Calu3 (cell line): ENCODE measurements at regions not wholly inside any gene's neighbourhood (a gene's known extent, or its start where the extent isn't known, plus 50 kb on each side); places are given as distances from the start of the nearest gene placed in this dataset.

Experiments used
- BruUV-seq: library from RNA; stranded (reverse); fragments of 400-500 nt; replicated peaks from 2 replicates; lab custom pipeline; 2021; lab: Mats Ljungman, UMichigan
- CTCF ChIA-PET: fragments of 300-600 bp; sonication (Branson Sonifier 250); formaldehyde crosslinking; loops from one replicate; lab custom pipeline; 2022; ENCODE audit warnings: antibody characterized with exemption; lab: Charles Lee
- DNase-seq: peaks from one replicate; pipeline ENCODE4 v3.0.0; 2022
- H3K27ac Mint-ChIP-seq: one replicate; pipeline ENCODE4 v1.8.0; 2022; ENCODE audit warnings: mixed read lengths; ENCODE audit not compliant: unreplicated experiment
- H3K27me3 Mint-ChIP-seq: one replicate; pipeline ENCODE4 v1.8.0; 2022; ENCODE audit warnings: mixed read lengths; ENCODE audit not compliant: unreplicated experiment
- H3K36me3 Mint-ChIP-seq: one replicate; pipeline ENCODE4 v1.8.0; 2022; ENCODE audit warnings: mild to moderate bottlenecking, moderate library complexity, mixed read lengths; ENCODE audit not compliant: insufficient read depth, unreplicated experiment
- H3K4me1 Mint-ChIP-seq: one replicate; pipeline ENCODE4 v1.8.0; 2022; ENCODE audit warnings: mild to moderate bottlenecking, low read depth, mixed read lengths; ENCODE audit not compliant: unreplicated experiment
- H3K4me3 Mint-ChIP-seq: one replicate; pipeline ENCODE4 v1.8.0; 2022; ENCODE audit warnings: mild to moderate bottlenecking, low read depth, moderate library complexity, mixed read lengths; ENCODE audit not compliant: unreplicated experiment
- H3K9me3 Mint-ChIP-seq: one replicate; pipeline ENCODE4 v1.8.0; 2022; ENCODE audit warnings: low read depth, mixed read lengths; ENCODE audit not compliant: unreplicated experiment
- CTCF ChIP-seq: fragments of 200-600 bp; IDR thresholded peaks from one replicate; pipeline ENCODE4 v1.8.0; 2022; ENCODE audit warnings: antibody characterized with exemption; ENCODE audit not compliant: unreplicated experiment
- intact Hi-C: fragments of 100-400 bp; cut with micrococcal nuclease; formaldehyde crosslinking; loops from one replicate; pipeline ENCODE4 v1.10.0; 2022; ENCODE audit not compliant: unreplicated experiment

- no peaks in the 10 kb centered on the region for H3K36me3 Mint-ChIP-seq
- CTCF ChIA-PET, result no interaction called here
- peaks cover 5% of the 10 kb centered on the region for H3K9me3 Mint-ChIP-seq
- H3K4me1 Mint-ChIP-seq, result no peaks in the 10 kb centered on the region
- DNase-seq, result no peak
- no peak overlapping the region for H3K27ac Mint-ChIP-seq
- BruUV-seq, result no TSS peak
- intact Hi-C loops, result no loop called here
- no peak overlapping the region for H3K4me3 Mint-ChIP-seq
- no peaks in the 10 kb centered on the region for H3K27me3 Mint-ChIP-seq
- no peak for TF ChIP-seq CTCF
These were observed 1253.7 kb downstream of the LRFN5 start for GRCh38 chr14:42860371-42860770.

DNA sequence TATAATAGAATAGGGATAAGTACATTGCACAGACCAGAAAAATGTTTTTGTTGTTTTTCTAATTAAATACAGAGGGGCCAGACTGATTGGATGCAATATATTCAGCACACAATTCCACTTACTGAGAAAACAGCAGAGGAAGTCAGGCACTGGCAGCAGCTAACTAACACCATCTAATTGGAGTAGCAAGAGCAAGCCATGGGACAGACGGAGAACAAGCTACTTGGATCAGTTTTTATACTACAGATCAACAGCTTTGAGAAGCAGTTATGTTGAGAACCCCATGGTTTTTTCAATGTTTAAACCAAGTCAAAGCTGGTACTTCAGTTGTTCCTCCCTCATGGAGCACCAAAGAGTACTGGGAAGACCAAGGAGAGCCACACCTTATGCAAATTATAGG, 1249.4 kb downstream of the LRFN5 start:
- no peaks in the 10 kb centered on the region for H3K27me3 Mint-ChIP-seq
- H3K4me3 Mint-ChIP-seq, result no peak overlapping the region
- H3K27ac Mint-ChIP-seq, result no peak overlapping the region
- CTCF ChIA-PET, result no interaction called here
- no peaks in the 10 kb centered on the region for H3K36me3 Mint-ChIP-seq
- TF ChIP-seq CTCF, result no peak
- no peak for DNase-seq
- no peaks in the 10 kb centered on the region for H3K4me1 Mint-ChIP-seq
- BruUV-seq, result no TSS peak
- intact Hi-C loops, result no loop called here
- peaks cover 5% of the 10 kb centered on the region for H3K9me3 Mint-ChIP-seq

- intact Hi-C loops, result no loop called here
- no peaks in the 10 kb centered on the region for H3K4me1 Mint-ChIP-seq
- no peaks in the 10 kb centered on the region for H3K36me3 Mint-ChIP-seq
- DNase-seq, result no peak
- CTCF ChIA-PET, result no interaction called here
- no peaks in the 10 kb centered on the region for H3K27me3 Mint-ChIP-seq
- H3K27ac Mint-ChIP-seq, result no peak overlapping the region
- no peak for TF ChIP-seq CTCF
- peaks cover 5% of the 10 kb centered on the region for H3K9me3 Mint-ChIP-seq
- BruUV-seq, result no TSS peak
- H3K4me3 Mint-ChIP-seq, result no peak overlapping the region
These were observed 1248.4 kb downstream of the LRFN5 start for GRCh38 chr14:42855085-42855484.

- intact Hi-C loops, result no loop called here
- H3K27me3 Mint-ChIP-seq, result no peaks in the 10 kb centered on the region
- H3K36me3 Mint-ChIP-seq, result no peaks in the 10 kb centered on the region
- H3K9me3 Mint-ChIP-seq, result peaks cover 2% of the 10 kb centered on the region
- CTCF ChIA-PET, result no interaction called here
- no peak overlapping the region for H3K4me3 Mint-ChIP-seq
- BruUV-seq, result no TSS peak
- TF ChIP-seq CTCF, result no peak
- H3K27ac Mint-ChIP-seq, result no peak overlapping the region
- H3K4me1 Mint-ChIP-seq, result no peaks in the 10 kb centered on the region
- no peak for DNase-seq
These were observed 1247.4 kb downstream of the LRFN5 start for GRCh38 chr14:42854061-42854460.
